ENCODE measurements at regions not wholly inside any gene's neighbourhood (a gene's known extent, or its start where the extent isn't known, plus 50 kb on each side); places are given as distances from the start of the nearest gene placed in this dataset.
"Not testable (repeated sequence)": the region's sequence is repeated elsewhere in the genome, so short reads cannot be mapped to it uniquely, and the experiment has no call there.

DNA sequence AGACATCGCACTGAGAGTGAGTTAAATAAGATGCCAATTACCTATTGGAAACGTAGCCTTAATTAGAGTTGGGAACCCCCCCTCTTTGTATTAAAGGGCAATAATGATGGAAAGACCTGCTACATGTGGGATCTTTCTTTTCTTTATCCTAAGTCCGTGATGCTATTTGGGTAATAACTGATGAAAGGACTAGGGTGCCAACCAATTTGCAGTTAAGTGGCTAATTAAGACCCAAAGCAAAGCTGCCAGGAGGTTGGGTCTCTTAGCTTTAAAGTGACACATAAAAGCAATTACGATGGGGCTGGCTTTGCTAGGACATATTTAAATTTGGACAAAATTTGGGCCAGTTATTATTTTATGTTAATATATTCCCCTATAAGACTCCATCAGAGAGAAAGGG, 728.8 kb downstream of the NR2F1-AS1 start:
- no peak for DNase-seq

DNA sequence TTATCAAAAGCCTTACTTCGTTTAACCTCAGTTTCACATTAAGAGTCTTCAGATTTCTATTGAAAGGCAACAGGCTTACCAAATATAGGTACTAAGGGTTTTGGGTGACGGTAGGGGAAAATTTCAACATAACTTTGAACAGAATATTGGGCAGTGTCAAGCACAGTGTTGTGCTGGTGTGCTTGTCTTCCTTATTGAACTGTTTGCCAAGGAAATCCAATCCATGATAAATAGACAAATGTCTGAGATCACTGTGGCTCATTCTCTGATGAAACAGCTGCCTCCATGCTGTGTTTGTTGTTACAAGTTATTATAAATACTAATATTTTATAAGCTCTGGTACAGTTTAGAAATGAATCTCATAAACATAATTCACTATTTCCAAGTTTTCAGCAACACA, 730.1 kb downstream of the NR2F1-AS1 start:
- DNase-seq = no peak

DNA sequence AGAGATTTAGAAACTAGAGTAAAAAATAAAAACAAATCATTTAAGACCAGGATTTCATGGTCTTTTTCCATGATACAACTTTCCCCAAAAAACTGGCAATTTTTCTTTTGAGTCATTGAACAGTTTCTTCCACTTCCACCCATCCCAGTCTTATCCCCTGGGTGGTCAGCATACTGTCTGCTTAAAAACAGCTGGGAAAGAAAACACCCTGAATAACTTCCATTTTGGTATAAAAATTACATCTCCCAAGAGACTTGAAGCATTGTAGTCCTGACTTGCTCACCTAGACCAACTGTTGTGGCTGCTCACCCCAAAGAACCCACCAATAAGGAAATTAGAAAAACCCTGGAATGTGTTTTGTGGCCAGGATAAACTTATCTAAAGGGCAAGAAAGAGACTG, 731.3 kb downstream of the NR2F1-AS1 start:
- DNase-seq = no peak

DNA sequence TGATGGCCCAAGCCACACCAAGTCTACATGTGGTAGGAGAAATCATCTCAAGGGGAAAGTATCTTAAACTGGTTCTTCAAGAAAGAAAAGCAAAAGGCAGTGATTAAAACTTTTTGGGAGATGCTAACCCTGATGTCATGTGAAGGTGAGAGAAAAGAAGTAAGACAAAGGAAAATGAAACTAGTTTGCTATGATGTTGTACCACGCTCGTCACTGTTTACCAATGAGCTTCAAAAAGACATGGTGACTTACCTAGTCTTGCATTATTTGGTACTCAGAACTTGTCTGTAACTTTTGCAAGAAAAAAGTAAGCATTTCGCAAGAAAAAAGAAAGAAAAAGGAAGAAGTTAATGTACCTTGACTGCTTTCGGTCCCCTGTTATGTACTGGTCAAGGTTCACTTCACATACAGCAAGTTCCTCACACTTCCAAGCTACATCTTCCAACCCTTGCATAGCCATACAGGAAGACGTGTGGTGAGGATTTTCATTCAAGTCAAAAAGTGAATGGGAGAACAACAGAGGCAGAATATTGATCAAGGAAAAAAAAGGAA, 739.3 kb downstream of the NR2F1-AS1 start:
- DNase-seq = no peak

DNA sequence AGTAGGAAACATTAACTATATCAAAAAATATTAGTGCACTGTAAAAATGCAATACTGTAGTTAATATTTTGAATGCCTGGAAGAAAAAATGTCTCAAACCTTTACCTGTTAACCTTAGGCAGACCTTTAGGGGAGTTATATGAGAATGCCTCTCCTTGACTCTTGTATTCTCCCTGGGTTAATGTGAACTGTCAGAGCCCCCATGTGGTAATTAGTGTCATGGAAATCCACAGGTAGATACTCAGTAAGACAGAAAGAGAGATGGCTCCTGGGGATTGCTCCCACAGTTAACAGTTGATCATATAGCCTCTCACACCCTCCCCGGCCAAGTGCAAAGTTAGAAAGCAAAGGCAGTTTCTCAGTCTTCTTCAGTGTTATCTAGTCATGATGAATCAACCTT, 742.8 kb downstream of the NR2F1-AS1 start:
- DNase-seq = peak in 1 of 2 experiments; percentile 25

DNA sequence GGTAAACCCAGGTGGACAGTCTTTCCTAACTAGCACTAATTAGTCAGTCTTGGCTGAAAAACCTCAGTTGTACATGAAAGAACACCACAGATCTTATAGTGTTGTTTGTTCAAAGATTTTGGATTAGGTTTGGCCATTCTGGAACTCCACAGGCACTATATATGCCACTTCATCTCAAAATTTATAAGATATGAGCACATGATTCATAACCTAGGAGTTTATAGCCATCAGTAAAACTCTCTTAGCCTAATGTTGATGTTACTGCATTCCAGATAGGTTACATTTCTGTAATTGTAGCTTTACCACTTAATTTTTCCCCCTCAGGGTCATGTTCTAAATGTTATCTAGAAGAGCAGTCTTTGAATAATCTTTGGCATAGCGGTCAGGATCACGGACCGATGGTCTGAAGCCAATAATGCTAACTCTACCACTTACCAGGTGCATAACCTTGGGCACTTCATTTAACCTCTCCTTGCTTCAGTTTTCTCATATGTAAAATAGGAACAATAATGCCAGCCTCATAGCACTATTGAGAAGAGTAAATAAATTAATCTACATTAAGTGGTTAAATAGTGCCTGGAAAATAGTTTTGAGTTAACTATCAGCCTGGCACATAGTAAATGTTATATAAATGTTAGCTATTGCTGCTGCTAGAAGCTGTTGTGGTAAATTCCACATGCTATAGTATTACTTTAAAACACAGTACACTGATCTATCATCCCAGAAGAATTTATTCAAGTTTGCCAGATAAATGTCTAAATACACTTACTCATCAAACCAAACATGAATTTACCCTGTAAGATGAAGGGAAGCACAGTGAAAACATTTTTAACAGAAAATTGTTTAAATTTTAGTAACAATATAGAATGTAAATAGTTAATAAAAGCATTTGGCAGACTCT, 743.9 kb downstream of the NR2F1-AS1 start:
- no peak for DNase-seq

DNA sequence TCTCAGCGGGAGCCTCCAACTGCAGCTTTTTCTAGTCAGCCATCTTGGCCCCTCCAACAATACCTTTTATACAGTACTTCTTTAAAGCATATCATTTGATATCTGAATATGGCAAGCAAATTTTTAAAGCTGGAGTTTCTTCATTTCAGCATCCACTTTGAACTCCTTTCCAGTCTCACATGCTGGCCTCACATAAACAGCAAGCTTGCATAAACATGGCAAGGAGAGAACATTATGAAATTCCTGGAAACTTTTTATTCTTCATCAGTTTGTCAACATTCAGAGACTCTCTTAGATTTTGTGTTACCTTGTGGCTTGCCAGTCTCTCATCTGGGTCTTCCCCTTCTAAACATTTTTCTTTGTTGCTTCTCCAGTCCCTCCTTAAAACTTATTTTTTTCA, 745.3 kb downstream of the NR2F1-AS1 start:
- no peak for DNase-seq

DNA sequence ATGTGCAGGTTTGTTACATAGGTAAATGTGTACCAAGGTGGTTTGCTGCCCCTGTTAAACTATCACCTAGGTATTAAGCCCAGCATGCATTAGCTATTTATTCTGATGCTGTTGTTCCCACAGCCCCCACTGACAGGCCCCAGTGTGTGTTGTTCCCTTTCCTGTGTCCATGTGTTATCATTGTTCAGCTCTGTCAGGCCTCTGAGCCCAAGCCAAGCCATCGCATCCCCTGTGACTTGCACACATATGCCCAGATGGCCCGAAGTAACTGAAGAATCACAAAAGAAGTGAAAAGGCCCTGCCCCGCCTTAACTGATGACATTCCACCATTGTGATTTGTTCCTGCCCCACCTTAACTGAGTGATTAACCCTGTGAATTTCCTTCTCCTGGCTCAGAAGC, 757.5 kb downstream of the NR2F1-AS1 start:
- not testable (repeated sequence) for DNase-seq

DNA sequence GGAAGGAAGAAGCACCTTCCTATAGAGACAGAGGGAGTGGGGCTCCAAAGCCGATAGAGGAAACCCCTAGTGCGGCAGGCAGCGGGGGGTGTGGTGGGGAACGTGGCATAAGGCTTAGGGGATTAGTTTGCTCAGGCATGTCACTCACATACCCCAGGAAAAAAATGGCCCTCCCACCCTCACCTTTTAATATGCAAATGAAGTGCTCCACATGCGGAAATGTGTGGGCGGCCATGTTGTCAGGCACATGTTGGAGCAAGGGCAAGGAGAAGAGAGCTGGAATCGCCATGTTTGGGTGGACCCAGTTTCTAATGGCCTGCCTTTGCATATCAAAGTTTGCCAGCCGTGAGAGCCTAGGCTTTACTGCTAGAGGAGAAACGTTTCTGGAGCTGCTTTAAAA, 758.8 kb downstream of the NR2F1-AS1 start:
- no peak for DNase-seq

DNA sequence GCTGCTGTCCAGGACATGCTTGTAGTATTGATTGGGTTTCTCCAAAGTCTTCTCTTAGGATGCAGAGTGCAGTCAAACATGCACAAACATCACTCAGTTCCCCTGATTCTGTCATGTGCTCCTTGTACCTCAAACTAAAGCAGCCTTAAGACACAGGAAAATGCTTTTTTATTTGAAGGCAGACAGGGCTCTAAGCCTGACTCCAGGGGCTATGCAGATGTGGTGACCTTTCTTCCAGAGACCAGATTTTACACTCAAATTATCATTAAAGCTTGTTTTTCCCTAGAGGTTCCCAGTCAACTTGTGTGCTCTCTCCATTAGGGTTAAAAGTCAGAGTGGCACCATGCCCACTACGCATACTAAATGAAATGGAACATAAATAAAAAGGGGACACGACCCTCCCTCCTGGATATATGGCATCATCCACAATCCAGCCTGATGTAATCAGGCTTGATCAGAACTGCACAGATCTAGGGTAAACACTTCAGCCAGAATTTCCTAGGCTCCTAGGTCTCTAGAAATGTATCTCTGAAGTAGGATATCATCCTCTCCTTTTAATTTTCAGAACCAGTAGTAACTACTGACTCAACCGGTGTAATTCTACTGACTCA, 771.1 kb downstream of the NR2F1-AS1 start:
- no peak for DNase-seq

DNA sequence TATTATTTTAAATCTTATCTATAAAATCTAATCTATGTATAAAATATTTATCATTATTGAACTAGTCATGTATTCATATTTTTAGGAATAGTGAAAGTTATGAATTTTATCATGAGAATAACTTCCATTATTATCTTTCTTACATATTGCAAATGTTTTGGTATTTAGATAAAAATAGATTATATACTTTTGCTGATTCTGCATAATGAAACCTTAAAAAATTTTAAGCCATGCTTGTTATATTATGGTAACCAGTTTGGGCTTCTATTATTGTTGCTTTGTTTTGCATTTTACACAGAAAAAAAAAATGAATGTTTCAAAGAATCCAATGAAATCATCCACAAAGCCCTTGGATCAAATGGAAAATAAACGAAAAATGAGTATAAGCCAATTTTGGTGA, 772.5 kb downstream of the NR2F1-AS1 start:
- DNase-seq = no peak

DNA sequence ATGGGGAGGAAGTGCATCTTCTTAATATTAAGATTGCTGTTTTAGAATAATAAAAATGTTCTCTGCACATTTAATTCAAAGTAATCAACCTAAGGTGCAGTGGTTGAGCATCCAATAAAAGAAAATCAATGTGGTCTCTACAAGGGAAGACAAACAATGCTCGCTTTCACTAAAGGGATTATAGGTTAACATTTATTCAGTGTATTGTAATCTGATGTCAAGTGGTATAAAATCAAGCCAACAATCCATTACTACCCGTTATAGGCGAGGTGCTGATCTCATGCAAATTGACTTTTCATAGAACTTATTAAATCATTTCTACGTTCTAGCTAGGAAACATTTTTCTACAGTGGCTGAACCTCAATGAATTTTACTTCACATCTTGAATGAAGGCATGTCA, 773.9 kb downstream of the NR2F1-AS1 start:
- no peak for DNase-seq

DNA sequence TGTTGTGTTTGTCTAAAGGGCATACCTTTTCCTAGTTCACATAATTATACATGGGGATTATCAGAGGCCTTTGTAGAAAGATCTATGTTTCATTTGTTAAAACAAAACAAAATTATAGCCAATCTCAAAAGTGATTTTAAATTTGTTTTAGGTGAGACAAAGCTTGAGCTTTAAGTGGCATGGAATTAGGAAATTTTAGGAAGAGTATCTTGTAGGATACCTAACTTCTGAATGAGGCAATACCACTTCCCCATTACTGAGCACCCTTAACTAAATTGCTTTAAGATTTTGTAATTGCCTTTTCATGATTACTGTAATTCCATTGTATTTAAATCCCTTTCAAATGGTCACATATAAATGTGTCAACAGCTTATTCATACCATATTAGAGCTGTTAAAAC, 775.6 kb downstream of the NR2F1-AS1 start:
- DNase-seq = no peak

DNA sequence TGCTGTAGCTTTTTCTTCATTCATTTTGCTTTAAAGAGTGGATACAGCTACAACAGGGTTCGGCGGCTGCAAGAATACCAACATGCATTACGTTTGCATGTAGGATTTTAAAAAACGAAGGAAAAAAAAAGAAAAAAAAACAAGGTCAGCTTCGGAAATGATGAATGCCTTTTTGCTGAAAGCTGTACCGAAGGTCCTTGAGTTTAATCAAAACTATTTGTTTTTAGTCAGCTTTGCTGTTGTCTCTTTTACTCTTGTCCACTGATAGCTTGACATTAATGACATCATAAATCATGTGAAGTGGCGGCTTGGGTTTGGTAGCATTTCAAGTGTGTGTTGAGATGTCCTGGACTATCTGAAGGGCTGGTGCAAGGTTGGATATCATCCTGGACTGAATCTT, 779.1 kb downstream of the NR2F1-AS1 start:
- no peak for DNase-seq

DNA sequence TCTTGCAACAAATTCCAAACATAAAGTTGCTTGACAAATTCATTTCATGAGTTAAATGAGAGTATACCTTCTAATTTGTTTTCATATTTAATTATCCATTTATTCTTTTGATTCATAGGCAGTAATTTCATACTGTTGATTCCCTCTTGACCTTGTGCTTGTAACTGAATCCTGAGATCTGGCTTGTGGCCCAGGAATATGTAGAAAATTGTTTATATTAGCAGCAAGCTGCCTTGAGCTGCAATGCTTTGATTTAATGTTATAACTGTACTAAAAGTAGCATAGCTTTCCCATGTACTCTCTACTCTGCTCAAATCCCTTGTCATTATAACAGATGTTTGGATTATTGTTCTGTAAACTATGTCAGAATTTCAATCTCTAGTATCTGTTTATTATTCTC, 780.7 kb downstream of the NR2F1-AS1 start:
- peak; percentile 35 to 77 for DNase-seq

DNA sequence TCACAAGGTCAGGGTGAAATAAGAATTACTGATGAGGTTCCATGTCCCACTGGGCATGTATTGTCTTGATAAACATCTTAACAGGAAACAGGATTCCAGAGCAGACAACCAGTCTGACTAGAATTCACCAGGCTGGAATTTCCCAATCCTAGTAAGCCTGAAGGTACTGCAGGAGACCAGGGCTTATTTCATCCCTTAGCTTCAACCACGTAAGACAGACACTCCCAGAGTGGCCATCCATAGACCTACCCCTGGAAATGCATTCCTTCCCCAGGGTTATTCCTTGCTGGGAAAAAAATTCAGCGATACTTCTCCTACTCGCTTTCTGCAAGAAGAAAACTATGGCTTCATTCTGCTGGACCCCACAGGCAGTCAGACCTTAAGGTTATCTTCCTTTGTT, 785.4 kb downstream of the NR2F1-AS1 start:
- DNase-seq = no peak

DNA sequence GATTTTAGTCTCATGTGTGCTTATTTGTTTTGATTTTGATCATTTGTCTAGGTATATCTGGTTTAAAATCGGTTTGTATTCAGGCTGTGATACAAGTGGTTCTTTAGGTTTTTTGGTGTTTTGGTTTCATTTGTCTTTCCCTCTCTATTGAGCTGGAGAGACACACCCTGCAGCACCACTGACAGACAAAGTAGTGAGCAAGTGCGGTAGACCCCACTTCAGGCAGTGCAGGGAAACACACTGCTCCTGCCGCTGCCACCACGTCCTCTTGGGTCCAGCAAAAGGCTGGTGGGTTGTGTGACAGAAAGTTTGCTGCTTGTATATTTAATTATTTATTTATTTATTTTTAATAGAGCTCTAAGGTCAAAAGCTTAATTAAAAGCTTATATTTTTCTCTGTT, 801.0 kb downstream of the NR2F1-AS1 start:
- no peak for DNase-seq

DNA sequence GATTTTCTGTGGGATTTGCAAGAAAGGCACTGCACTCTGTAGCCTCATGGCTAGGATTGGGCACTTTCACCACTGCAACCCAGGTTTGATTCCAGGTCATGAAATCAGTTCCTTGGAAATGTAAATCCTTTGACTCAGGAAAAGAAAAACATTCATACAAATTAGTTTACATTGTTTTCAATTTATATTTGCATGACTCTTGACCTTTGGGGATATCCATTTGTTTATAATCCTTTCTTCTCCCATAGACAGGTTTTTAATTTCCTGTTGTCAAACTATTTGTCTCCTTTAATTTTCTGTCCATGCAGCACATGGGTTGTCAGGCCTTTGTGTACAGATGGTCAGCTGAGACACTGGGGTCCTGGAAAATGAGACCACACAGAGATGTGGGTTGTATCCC, 801.5 kb downstream of the NR2F1-AS1 start:
- no peak for DNase-seq

DNA sequence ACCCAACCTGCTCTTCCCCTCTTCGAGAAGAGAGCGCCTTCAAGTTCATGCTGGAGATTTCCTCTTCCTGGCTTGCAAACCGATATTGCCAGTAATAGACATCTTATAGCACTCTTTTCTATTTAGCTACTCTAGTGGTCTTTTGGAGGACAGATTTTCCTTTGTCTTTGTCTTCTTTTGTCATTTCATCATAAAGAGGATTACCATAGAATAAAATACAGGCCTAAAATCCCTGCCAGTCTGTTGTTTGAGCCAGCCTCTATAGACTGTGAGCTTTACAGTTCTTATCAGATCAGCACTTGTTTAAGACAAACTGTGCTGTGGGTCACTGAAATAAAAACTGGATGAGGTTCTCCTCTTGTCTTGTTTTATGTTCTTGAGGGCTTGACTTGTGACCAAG, 802.8 kb downstream of the NR2F1-AS1 start:
- DNase-seq = no peak

DNA sequence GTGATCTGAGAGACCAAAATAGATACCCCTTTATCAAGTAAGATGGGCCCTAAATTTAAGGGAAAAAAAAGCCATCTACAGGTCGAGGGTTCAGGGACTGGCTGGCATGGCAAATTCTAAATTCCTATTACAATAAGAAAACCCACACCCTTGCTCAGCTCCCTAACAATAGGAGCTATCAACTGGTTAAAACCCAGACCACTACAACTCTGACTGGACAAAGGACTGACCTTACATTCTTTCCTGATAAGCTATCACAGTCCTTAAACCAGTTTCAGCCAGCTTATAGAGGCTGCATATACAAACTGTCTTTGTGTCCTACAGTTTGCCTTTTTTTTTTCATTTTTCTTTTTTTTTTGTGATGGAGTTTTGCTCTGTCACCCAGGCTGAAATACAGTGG, 803.6 kb downstream of the NR2F1-AS1 start:
- no peak for DNase-seq

DNA sequence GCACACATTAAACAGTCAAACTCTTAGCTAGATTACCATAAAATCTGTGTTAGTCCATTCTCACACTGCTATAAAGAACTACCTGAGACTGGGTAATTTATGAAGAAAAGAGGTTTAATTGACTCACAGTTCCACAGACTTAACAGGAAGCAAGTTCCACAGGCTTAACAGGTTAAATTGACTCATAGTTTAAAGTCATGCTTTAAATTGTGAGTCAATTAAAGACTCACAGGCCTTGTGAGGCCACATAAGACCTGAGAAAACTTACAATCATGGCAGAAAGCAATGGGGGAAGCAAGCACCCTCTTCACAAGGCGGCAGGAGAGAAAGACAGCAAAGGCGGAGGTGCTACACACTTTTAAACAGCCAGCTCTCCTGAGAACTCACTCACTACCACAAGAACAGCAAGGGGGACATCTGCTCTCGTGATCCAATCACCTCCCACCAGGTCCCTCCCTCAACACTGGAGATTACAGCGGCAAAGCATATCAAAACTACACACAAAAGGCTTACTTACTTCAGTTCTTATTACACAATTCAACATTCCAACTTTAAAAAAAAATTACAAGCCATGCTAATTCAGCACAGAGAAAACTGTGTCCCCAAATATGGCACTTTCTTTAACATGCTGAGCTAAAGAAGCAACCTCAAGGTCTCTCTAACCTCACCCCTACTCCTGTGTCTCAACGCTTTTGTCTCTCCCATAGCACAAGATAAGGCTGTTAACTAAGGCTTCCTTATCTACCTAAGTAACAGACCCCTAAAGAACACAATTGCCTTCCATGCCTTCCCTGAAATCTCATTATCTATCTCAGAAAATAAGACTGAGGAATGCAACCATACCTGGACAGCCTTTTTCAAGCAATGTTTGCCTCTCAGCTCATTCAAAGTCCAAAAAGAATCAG, 805.1 kb downstream of the NR2F1-AS1 start:
- DNase-seq = no peak

DNA sequence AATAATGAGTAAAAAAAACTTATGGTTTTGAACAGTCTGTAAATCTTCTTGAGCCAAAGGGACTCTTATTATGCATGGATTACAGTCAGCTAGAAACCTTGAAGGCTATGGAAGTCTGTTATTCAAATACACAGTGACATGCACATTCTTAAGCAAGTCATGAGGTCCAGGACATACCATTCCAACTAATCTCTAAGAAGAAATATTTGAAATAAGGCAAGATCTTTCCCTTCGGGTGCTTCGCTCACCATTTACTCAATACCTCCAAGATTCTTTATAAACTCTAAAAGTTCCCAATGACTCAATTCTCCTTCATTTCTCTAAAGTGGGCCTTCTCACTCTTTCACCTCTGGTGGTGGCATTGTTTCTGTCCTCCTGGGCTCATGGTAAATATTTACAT, 811.0 kb downstream of the NR2F1-AS1 start:
- no peak for DNase-seq

DNA sequence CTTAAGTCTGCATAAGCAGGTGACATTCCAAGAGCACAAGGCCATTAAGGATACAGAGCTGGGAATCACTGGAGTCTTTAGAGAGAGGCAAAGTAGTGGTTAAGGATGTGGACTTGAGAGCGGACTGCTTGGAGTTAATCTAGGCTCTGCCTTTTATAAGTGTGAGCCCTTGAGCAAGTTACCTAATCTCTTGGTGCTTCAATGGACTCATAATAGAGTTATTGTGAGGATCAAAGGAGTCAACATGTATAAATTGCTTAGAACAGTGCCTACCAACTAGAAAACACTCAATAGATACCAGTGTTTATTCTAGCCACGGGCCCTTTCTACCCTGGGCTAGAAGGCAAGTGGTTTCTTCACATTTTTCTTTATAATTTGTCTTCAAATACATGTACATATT, 819.4 kb downstream of the NR2F1-AS1 start:
- DNase-seq = no peak
